ENCODE measurements at regions not wholly inside any gene's neighbourhood (a gene's known extent, or its start where the extent isn't known, plus 50 kb on each side); places are given as distances from the start of the nearest gene placed in this dataset.
A peak's percentile ranks its signal among the peaks of the same experiment; 100 is the strongest.

DNA sequence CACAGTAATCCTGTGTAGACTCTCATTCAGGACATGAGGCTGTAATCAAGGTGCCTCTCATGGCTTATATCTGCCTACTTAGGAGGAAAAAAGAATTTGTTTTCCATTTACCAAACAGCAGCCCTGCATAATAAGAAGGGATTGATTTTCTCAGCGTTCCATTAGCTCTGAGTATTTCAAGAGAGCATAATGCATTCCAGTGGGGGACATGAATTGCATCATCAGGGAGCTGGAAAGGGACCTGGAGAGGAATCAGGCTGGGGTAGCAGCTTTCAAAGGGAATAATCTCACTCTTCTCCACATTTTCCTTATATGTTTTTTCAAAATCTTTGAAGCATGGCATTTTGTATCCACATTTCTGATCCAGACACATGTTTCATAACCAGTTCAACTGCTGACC lies 150.6 kb upstream of the ANKRD28 start:
- TF ChIP-seq, protein P1, sequence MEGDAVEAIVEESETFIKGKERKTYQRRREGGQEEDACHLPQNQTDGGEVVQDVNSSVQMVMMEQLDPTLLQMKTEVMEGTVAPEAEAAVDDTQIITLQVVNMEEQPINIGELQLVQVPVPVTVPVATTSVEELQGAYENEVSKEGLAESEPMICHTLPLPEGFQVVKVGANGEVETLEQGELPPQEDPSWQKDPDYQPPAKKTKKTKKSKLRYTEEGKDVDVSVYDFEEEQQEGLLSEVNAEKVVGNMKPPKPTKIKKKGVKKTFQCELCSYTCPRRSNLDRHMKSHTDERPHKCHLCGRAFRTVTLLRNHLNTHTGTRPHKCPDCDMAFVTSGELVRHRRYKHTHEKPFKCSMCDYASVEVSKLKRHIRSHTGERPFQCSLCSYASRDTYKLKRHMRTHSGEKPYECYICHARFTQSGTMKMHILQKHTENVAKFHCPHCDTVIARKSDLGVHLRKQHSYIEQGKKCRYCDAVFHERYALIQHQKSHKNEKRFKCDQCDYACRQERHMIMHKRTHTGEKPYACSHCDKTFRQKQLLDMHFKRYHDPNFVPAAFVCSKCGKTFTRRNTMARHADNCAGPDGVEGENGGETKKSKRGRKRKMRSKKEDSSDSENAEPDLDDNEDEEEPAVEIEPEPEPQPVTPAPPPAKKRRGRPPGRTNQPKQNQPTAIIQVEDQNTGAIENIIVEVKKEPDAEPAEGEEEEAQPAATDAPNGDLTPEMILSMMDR (conservative IDR thresholded peaks at IDR 0.05; ENCODE audit: low read depth, low read length): no peak
- DNase-seq (ENCODE audit: low read depth): no peak
- no peak overlapping the region for H3K4me3 ChIP-seq (ENCODE audit: low read length)

DNA sequence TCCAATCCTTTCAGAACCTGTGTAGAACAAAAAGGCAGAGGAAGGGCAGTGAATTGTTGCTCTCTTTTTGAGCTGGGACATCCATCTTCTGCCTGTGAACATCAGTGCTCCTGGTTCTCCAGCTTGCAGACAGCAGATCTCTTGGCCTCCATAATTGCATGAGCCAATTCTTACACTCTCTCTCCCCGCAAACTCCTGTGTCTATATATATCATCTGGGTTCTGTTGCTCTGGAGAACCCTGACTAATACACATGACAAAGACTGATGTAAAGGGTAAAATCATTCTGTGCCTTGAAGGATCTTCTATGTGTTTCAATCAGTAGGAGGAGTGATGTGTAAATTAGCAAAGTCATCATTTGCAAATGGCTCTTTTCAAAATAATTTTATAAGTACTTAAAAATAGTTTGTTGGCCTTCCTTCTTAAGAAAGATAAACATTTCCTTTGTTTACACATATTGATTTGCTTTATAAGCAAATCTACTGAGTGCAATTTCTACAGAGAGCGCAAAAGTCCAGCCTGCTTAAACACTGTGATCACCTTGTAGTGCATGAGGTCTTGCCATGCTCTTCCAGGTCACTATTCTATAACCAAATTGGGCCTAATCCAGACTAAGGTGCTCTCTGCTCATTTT lies 154.9 kb upstream of the ANKRD28 start:
- no peak for DNase-seq (ENCODE audit: low read depth)
- H3K4me3 ChIP-seq (ENCODE audit: low read length): no peak overlapping the region
- TF ChIP-seq, protein P1 (conservative IDR thresholded peaks at IDR 0.05; ENCODE audit: low read depth, low read length): no peak

DNA sequence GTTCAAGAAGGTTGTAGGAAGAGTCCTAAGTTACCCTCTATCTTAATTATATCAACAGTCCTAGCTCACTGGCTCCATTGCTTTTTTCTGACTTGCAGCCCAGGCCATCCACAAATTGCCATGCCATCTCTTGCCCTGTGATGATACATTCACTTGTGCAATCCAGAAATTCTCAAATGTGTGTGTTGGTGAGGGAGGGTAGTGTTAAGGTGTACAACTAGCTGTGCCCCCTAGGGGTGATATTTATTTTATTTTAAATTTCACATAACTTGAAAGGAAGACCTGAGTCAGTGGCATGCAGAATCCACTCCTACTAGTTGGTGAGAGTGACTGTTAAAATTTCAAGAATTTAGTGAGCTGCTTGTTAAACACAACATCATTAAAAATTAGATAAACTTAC lies 156.1 kb upstream of the ANKRD28 start:
- H3K4me3 ChIP-seq (ENCODE audit: low read length): no peak overlapping the region
- TF ChIP-seq, protein P1 (conservative IDR thresholded peaks at IDR 0.05; ENCODE audit: low read depth, low read length): peak; percentile 16
- no peak for DNase-seq (ENCODE audit: low read depth)

DNA sequence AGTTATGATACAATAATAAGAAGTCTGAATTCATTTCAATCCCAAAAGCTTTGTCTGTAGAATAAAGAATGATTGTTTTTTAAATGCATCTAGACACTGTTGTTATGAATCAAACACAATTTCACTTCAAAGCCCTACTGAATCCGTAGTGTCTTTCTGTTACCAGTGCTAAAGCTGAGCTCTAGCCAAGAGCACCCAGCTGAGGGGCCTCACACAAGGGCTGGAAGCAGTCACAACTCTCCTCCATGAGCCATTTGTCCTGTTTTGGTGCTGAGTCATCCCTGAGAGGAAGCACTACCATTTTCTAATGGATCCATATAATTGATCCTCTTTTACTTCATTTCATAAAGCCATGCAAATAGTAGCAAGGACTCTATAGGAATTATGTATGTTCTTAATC lies 158.2 kb upstream of the ANKRD28 start:
- H3K4me3 ChIP-seq (ENCODE audit: low read length): no peak overlapping the region
- TF ChIP-seq, protein P1 (conservative IDR thresholded peaks at IDR 0.05; ENCODE audit: low read depth, low read length): no peak
- DNase-seq (ENCODE audit: low read depth): no peak

DNA sequence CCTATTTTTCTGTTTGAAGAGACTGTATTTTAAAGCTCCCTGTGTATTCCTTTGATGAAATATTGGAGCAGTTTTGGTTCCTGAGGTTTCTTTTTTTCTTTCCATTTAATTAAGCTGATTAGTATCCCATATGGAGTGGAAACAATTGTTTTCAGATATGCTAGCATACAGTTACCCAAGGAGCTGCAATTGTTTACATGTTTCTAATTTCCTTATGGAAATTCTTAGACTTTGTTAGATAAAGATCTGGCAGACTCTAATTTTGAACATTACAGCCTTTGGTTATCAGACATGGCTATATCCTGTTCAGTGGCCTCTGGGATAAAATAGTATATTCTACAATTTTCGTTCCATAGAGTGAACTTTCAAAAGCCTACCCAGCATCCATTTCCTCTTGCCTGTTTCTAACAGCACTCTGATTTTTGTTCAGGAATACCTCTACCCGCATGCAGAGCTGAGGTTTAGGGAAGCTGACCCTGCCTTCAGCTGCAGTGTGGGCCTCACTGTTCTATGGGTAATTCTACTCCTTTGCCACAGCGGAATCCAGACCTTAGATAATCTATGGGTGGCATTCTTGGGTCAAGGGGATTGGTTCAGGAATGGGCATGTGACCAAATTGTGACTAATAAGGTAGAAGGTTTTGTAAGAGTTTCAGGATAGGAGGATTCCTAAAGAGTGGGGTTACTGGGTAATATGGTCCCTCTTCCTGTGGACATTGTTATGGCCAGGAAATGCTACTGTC lies 161.1 kb upstream of the ANKRD28 start:
- TF ChIP-seq, protein P1 (conservative IDR thresholded peaks at IDR 0.05; ENCODE audit: low read depth, low read length): no peak
- no peak overlapping the region for H3K4me3 ChIP-seq (ENCODE audit: low read length)
- no peak for DNase-seq (ENCODE audit: low read depth)

DNA sequence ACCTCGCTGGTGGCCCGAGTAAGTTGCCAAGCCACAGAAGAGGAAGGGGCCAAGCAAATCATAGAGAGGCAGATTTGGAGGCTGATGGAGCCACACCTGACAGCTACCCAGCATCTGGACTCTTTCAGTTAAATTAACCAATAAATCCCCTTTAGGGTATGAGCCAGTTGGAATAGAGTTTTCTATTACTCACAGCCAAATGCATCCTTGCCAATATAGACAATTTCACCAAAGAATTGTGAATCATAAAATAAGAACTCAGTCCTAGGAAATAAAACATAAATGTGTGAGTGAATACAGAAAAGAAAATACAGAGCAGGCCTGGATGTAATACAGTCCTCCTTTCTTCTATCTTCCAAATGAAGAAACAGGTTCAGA lies 161.6 kb upstream of the ANKRD28 start:
- no peak overlapping the region for H3K4me3 ChIP-seq (ENCODE audit: low read length)
- no peak for DNase-seq (ENCODE audit: low read depth)
- TF ChIP-seq, protein P1 (conservative IDR thresholded peaks at IDR 0.05; ENCODE audit: low read depth, low read length): no peak

All from retinal pigment epithelial cell (primary cell).